HEK293 (cell line): ENCODE measurements at regions not wholly inside any gene's neighbourhood (a gene's known extent, or its start where the extent isn't known, plus 50 kb on each side); places are given as distances from the start of the nearest gene placed in this dataset.

Experiments
- CTCF ChIP-seq: fragments of 450-650 bp; formaldehyde crosslinking; IDR thresholded peaks from 2 replicates; pipeline ENCODE4 v1.5.1; 2016; ENCODE audit warnings: missing biosample characterization, missing genetic modification characterization
- GLIS1 ChIP-seq: fragments of 450-650 bp; formaldehyde crosslinking; IDR thresholded peaks from 2 replicates; pipeline ENCODE4 v1.5.1; 2016; ENCODE audit warnings: missing biosample characterization, missing genetic modification characterization
- HOXA7 ChIP-seq: sonication (generic); formaldehyde crosslinking; IDR thresholded peaks from 2 replicates; pipeline ENCODE4 v1.8.1; 2022; ENCODE audit warnings: missing genetic modification reagents, borderline replicate concordance
- PATZ1 ChIP-seq: fragments of 450-650 bp; formaldehyde crosslinking; IDR thresholded peaks from 2 replicates; pipeline ENCODE4 v1.5.1; 2016; ENCODE audit warnings: missing biosample characterization, missing genetic modification characterization
- REST ChIP-seq: fragments of 450-650 bp; formaldehyde crosslinking; IDR thresholded peaks from 2 replicates; pipeline ENCODE4 v1.5.1; 2016; ENCODE audit warnings: missing biosample characterization, missing genetic modification characterization
- SP2 ChIP-seq: fragments of 450-650 bp; formaldehyde crosslinking; IDR thresholded peaks from 2 replicates; pipeline ENCODE4 v1.5.1; 2016; ENCODE audit warnings: missing biosample characterization, missing genetic modification characterization
- ZBTB49 ChIP-seq: fragments of 450-650 bp; formaldehyde crosslinking; IDR thresholded peaks from 2 replicates; pipeline ENCODE4 v1.5.1; 2016; ENCODE audit warnings: missing biosample characterization, missing genetic modification characterization, low read depth
- ZNF274 ChIP-seq, 2 experiments: fragments of 200-500 bp in 1 of 2; fragments of 450-650 bp in 1 of 2; sonication (Bioruptor generic) in 1 of 2; formaldehyde crosslinking in 1 of 2; IDR thresholded peaks; 2 replicates each; pipeline versions ENCODE4 v1.5.1 to v1.6.1; 2014 to 2016; ENCODE audit warnings: borderline replicate concordance in 1 of 2, inconsistent platforms in 1 of 2, low read length in 1 of 2, missing biosample characterization in 1 of 2, missing genetic modification characterization in 1 of 2
- ZNF335 ChIP-seq: fragments of 450-650 bp; formaldehyde crosslinking; conservative IDR thresholded peaks from 2 replicates; pipeline ENCODE4 v1.5.1; 2016; ENCODE audit warnings: missing biosample characterization, missing genetic modification characterization
- ZNF404 ChIP-seq: fragments of 450-650 bp; formaldehyde crosslinking; IDR thresholded peaks from 2 replicates; pipeline ENCODE4 v1.5.1; 2017; ENCODE audit warnings: missing biosample characterization, missing genetic modification characterization
- ZNF548 ChIP-seq: fragments of 450-650 bp; formaldehyde crosslinking; IDR thresholded peaks from 2 replicates; pipeline ENCODE4 v1.5.1; 2016; ENCODE audit warnings: missing biosample characterization, missing genetic modification characterization
- ZNF629 ChIP-seq: fragments of 450-650 bp; formaldehyde crosslinking; IDR thresholded peaks from 2 replicates; pipeline ENCODE4 v1.5.1; 2017; ENCODE audit warnings: missing biosample characterization, missing genetic modification characterization
- ZNF670 ChIP-seq: fragments of 450-650 bp; formaldehyde crosslinking; IDR thresholded peaks from 2 replicates; pipeline ENCODE4 v1.5.1; 2016; ENCODE audit warnings: missing biosample characterization, missing genetic modification characterization, low read depth
- TF ChIP-seq, protein P1 (sequence below): fragments of 450-650 bp; formaldehyde crosslinking; IDR thresholded peaks from 2 replicates; pipeline ENCODE4 v1.5.1; 2016; ENCODE audit warnings: missing biosample characterization, missing genetic modification characterization, borderline replicate concordance

GRCh38 chr18:75607701-75608100 is 180.2 kb upstream of the SMIM21 start:
- no peak for TF ChIP-seq REST
- no peak for TF ChIP-seq ZBTB49 (tag by site-specific recombination)
- no peak for TF ChIP-seq CTCF (tag by site-specific recombination)
- no peak for TF ChIP-seq ZNF335 (tag by site-specific recombination)
- TF ChIP-seq SP2 (tag by site-specific recombination) = no peak
- no peak for TF ChIP-seq ZNF548 (tag by site-specific recombination)
- TF ChIP-seq, protein P1, sequence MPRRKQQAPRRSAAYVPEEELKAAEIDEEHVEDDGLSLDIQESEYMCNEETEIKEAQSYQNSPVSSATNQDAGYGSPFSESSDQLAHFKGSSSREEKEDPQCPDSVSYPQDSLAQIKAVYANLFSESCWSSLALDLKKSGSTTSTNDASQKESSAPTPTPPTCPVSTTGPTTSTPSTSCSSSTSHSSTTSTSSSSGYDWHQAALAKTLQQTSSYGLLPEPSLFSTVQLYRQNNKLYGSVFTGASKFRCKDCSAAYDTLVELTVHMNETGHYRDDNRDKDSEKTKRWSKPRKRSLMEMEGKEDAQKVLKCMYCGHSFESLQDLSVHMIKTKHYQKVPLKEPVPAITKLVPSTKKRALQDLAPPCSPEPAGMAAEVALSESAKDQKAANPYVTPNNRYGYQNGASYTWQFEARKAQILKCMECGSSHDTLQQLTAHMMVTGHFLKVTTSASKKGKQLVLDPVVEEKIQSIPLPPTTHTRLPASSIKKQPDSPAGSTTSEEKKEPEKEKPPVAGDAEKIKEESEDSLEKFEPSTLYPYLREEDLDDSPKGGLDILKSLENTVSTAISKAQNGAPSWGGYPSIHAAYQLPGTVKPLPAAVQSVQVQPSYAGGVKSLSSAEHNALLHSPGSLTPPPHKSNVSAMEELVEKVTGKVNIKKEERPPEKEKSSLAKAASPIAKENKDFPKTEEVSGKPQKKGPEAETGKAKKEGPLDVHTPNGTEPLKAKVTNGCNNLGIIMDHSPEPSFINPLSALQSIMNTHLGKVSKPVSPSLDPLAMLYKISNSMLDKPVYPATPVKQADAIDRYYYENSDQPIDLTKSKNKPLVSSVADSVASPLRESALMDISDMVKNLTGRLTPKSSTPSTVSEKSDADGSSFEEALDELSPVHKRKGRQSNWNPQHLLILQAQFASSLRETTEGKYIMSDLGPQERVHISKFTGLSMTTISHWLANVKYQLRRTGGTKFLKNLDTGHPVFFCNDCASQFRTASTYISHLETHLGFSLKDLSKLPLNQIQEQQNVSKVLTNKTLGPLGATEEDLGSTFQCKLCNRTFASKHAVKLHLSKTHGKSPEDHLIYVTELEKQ (tag by site-specific recombination) = no peak
- TF ChIP-seq ZNF404 (tag by site-specific recombination) = no peak
- no peak for TF ChIP-seq HOXA7
- TF ChIP-seq GLIS1 (tag by site-specific recombination) = no peak
- no peak for TF ChIP-seq ZNF629 (tag by site-specific recombination)
- no peak for TF ChIP-seq ZNF670 (tag by site-specific recombination)
- no peak for TF ChIP-seq PATZ1 (tag by site-specific recombination)
- no peak for TF ChIP-seq ZNF274 (IDR thresholded peaks at IDR 0.05; ENCODE audit: low read length)
- TF ChIP-seq ZNF274 (tag by site-specific recombination; IDR thresholded peaks at IDR 0.05; ENCODE audit: borderline replicate concordance) = no peak
